ENCODE measurements at regions not wholly inside any gene's neighbourhood (a gene's known extent, or its start where the extent isn't known, plus 50 kb on each side); places are given as distances from the start of the nearest gene placed in this dataset.
"Not testable (repeated sequence)": the region's sequence is repeated elsewhere in the genome, so short reads cannot be mapped to it uniquely, and the experiment has no call there.

DNA sequence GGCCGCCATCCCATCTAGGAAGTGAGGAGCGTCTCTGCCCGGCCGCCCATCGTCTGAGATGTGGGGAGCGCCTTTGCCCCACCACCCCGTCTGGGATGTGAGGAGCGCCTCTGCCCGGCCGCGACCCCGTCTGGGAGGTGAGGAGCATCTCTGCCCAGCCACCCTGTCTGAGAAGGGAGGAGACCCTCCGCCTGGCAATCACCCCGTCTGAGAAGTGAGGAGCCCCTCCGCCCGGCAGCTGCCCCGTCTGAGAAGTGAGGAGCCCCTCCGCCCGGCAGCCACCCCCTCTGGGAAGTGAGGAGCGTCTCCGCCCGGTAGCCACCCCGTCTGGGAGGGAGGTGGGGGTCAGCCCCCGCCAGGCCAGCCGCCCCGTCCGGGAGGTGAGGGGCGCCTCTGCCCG is 194.2 kb upstream of the FBXL4 start:
- DNase-seq (ENCODE audit: low spot score), result not testable (repeated sequence)

DNA sequence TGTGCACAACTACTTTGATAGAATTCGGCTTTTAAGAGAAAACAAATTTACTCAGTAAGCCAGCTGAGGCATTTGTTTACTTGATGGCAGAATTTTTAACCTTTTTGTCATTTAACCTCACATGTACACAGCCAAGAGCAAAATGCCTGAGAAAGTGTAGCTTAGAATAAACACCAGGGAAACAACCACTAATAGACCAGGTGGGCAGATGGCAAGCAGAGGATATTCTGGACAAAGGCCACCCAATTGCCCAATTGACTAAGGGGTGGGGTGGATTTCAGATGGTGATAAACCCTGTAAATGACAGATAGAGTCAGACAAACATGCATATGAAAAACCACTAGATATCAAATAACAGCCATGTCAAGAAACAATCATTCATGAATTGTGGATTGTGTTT is 190.7 kb upstream of the FBXL4 start:
- no peak for DNase-seq (ENCODE audit: low spot score)

DNA sequence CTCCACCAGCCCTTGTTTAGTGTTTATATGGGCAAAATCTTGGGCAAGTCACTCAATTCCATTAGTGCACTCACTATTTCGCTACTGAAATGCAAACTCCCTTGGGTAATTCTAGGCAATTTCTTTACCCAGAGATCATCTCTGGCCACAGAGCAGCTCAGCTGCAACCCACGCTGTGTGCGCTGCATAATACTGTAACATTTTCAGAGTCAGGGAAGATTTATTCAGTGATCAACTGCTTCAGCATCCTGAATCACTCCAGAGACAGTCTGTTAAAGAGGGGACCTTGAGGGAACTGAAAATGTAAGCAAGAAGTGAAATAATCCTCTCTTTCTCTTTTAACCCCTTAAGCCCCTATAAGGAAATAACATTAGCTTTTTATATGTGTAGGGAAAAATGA is 189.6 kb upstream of the FBXL4 start:
- no peak for DNase-seq (ENCODE audit: low spot score)

DNA sequence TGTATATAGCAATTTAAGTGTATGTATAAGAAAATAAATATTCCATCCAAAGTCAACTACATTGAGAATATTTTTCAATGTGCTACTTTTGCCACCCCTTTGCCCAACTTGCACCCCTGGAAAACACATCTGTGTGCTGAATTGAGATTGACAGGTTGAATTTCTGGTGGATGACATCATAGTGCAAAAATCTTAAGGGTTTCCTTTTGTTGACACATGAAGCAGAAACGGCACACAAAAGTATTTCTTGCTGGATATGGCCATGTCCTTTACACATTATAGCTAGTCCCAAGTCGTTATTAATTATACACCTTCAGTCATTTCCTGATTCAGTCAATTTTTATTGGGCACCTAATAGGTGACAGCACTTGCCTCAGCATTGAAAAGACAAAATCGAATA is 188.7 kb upstream of the FBXL4 start:
- DNase-seq (ENCODE audit: low spot score), result no peak

DNA sequence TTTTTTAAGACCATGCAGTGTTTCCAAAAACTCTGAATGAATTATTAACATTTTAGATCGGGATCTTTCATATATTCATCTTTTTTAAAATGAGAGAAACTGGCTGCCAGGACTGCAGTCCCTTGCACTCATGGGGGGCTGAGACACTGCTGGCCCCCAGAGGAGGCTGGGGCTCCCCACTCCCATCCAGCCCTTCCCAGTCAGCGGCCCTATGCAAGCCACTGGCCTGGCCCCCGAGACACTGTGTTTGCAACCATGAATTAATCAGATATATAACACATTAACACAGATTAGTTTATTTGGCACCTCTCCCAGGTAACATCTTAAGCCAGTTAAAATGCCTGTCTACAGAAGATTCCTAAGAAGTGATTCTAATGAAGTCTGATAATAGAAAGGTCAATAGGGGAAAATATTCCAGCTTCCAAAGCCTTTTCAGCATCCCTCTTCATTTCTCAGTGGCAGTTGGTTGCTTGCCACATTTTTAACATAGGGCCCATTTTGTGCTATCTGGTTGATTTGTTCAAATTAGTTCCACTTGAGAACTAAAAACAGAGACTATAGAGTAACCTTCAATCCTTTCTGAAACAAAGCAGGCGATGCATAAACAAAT is 184.4 kb upstream of the FBXL4 start:
- DNase-seq (ENCODE audit: low spot score), result no peak

DNA sequence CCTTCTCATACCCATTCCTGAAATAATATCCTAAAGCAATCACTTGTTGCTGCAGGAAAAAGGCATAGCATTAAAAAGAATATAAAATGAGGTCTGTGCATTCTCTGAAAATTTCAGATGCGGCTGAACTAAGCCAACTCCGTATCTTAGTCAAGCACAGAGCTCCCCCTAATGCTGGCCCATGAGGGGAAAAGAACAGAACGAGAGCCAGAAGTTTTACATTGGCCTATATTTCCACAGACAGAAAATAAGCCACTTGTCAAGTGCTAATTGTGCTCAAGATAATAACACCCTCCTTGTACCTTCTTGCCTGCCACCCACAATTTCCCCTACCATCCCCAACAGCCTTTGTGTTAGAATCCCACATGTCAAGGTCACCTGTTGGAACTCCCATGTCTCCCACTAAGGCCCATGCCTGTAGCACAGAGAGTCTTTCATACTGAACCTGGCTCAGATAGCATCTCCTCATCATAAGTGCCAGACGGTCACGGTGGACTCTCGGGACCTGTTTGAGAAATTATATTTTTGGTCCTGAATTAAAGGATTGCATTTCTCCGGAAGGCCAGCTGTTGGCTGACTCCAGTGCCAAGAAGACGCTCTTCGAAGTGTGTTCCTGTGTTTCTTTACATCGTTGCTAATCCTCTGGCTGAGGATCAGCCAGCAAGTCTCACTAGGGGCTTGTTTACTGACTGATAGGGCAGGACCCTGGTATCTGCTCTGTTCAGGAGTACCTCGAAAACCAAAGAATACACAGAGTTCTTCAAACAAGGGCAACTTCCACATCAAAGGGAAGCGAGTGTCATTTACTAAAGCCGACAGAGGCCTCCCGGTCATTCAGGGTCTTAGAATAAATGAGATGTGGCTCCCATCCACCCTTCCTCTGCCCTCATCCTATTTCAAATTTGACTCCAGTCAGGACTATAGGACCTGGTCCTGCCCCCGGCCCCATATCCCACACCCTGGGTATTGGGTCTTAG is 183.4 kb upstream of the FBXL4 start:
- DNase-seq (ENCODE audit: low spot score), result no peak

DNA sequence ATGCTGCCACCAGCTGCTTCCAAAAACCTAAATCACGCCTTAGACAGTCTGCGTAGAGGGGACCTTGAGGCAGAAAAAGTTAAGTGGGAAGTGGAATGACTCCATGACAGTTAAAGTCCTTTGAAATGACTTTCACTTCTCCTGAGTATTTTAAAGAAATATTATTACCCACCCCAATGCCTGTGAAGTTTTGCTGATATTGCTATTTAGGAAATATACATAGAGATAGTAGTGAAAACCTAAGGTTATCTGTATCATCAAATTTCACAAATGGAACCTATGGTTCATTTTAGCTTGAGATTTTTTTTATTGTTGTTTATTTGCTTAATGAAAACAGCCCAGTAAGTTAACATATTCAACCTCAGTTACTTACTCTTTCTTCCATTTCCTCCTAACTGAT is 182.1 kb upstream of the FBXL4 start:
- DNase-seq (ENCODE audit: low spot score), result no peak

DNA sequence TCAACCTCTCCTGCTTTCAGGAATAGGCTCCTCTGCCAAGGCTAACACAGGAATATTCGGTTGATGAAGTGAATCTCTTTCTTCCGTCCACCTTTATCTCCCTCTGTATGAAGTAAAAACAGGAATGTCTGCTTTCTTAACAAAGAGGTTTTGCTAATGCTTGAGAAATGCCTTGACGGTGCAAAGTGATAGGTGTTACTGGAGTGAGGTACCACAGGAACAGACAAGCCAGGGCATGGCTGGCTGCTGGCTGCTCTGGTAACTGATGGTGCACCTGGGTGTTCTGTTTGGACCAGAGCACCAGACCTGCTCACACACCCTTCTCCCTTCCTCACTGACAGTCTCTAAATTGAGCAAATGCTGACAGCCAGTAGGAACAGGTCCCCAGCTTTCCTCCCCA is 174.0 kb upstream of the FBXL4 start:
- DNase-seq (ENCODE audit: low spot score), result no peak

DNA sequence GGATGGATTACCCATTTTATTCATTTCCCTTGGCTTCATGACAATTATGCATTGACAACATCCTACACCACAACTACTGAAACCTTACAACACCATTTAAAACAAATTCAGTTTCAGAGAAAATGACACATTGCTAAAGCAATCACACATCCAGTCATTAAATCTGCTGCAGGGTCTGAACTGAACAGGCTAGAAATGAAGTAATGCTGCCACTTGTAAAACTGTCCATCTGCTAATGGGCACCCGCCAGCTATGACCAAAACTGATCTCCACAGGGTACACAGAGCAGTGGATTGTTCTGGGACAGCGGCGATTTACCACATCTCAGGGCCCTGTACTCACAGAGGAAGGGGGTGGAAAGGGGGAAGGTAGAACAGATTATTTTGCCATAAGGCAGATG is 172.9 kb upstream of the FBXL4 start:
- DNase-seq (ENCODE audit: low spot score), result no peak

DNA sequence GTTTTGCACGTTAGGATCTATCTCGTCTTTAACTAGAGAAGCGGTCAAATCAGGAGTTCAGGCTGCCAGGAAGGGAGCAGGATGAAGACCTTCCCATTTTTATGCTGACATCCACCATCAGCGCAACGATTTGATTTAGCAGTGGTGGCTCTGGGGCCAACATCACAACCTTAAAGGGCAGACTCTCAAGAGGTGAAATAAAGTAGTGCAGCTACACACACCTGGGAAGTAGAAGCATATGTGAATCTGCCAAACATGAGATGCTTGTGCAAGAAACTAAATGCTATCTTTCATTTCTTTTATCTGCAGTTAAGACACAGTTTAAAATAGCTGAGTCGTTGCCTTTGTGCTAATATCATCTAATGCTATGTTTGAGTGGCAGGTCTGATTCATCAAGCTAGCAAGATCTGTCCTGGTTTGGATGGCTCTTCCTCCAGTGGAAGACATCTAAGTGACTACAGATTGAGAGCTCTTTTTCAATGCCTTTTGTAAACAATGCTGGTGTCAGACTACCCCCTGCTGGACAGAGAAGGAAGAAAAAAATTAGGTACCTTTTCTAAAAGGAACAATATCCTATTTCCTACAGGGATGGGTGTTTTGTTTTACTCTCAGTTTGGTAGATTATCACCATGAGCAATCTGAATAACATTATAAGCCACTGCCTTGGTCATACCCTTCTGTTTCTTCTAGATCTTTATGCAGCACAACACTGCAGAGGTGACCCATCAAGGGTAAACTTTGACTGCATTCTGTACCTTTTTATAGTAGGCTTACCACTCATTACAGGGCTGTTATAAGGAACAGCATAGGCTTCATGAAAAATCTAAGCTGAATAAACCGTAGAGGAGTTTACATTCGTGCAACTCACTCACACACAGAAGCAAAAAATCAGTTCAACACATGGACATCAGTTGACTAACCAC is 171.6 kb upstream of the FBXL4 start:
- DNase-seq (ENCODE audit: low spot score), result peak; percentile 41

DNA sequence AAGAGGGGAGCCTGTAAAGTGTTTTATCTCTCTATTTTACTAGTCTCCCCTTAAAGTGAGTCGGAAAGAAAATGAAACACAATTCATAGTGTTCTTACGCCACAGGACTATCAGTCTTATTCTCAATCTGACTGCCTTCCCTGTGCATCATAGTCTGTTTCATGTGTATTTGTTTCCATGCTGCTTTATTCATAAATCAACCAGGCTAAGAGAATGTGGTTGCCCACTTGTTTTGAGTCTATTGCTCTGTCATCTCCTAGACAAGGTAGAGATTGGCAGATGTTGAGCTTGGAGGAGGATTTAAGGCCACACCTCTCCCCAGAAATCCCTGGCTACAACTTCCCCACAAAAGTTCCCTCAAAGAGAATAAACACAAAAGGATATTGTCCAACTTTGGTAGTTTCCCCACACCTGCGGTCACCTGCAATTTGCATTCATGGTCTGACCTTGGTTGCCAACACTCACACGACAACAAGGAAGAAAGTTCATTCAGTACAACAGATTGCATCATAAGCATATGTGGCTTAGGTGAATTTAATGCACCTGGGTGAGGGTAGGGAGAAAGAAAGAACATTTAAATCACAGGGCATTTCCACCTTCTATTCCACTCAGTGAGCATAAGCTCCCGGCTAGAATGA is 167.1 kb upstream of the FBXL4 start:
- DNase-seq (ENCODE audit: low spot score), result no peak

DNA sequence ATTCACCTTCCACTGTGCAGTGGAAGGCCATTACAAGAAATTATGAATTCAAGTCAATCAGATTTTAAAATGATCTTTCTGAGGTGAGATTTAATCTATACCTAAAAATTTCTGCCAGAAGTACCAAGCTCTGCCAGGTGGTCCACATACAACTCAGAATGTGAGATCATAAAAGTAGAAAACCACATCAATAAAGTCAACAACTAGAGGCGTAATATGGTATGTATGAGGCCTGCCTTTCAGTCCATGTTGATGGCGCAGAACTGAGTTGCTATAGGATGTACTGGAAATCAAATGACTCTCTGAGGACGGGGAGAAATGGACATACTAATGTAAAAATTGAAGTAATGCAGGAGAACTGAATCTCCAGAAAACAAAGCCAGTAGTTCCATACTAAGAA is 163.8 kb upstream of the FBXL4 start:
- no peak for DNase-seq (ENCODE audit: low spot score)

DNA sequence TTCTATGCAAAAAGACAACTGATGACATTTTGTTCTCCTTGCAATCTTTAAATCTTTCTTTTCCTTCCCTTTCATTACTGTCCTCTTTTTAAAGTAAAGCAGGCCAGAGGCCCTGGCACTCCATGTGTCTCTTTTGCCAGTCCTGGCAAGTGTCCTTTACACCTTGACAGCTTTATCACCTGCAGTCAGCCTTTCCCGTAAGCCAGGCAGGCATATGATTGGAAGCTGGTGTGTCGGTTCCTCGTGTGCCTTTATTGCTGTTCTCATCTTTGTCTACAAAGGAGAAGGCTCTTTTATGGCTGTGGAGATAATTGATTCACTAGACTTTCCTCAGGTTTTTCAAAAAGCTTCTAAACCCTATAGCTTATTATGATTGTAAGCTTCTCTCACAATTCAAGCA is 162.3 kb upstream of the FBXL4 start:
- no peak for DNase-seq (ENCODE audit: low spot score)

DNA sequence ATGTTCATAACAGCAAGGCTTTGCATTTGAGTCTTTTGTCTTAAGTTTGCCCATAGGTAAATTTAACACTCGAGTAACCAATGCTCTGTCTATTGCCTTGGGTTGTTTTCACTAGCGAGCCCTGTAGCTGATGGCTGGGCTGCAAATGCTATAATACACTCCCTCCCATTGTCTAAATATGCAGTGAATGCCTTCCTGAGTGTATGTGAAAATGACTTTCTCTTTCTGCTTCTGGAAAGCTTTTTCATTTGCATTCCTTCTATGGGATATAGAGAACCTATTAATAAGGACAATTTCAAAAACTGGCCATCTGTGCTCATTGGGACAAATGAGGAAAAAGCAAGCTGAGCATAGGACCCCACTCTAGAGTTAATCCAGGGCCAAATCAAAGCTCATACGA is 156.5 kb upstream of the FBXL4 start:
- DNase-seq (ENCODE audit: low spot score), result no peak

DNA sequence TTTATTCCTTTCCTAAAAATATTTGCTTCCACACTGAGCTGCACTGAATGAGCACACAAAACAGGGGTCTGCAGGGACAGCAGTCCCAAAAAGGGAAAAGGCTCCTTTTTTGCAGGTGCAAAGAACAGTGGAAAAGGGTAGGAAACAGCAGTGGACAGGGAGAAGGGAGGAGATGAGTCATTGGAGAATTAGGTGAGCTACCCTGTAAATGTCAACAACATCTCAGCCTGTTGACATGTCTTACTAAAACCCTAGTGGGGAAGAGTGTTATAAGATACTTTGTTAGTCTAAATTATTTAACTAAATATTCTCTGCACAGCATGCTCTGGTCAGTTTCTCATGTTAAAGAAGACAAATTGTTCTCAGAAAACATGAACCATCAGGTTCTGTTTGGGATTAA is 151.5 kb upstream of the FBXL4 start:
- no peak for DNase-seq (ENCODE audit: low spot score)

DNA sequence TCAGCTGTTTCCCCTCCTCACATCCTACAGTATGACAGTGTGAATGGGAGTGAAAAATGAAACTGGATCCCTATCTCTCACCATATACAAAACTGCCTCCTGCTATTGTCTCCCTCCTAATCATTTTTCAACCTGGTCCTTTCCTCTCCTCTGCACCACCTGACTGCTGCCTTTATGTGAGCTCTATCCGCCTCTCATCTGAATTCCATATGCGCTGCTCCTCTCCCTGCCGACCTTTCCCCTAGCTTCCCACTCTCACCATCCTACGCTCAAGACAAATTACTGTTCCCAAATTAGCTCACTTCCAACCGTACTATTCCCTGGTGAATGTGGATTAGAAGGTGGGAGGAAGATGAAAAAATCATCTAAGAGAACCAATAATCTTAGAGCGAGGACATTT is 148.4 kb upstream of the FBXL4 start:
- DNase-seq (ENCODE audit: low spot score), result no peak

DNA sequence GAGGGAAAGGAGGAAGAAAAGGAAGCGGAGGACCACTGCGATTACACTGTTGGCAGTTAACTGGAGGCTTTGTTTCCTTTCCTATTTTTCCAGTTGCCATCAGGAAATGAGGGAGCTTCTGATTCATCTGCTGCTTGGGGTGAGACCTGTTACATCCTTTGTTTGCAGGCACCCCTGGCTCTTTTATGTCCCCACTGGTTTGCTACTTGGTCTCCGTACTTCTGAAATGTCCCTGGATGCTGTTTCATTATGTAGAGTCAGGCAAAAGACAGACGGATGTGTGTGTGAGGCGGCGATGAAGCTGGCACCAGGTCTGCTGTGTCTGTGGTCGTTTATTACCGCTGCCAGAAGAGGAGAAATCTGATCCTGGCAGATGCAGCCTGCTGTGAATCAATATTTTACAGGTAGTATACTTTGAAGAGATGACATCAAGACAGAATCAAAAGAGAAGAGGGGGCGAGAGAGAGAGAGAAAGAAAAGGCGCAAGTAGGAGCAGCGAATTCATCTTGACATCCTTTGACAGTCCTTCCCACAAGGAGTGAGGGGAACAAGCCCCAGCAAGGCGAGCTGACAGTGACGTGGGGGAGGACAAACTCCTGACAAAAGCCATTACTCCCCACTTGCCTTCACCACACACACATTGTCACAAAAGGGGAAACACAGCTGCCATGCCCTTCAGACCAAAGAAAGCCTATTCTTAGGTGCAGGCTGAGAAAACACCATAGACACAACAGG is 145.9 kb upstream of the FBXL4 start:
- DNase-seq (ENCODE audit: low spot score), result no peak

DNA sequence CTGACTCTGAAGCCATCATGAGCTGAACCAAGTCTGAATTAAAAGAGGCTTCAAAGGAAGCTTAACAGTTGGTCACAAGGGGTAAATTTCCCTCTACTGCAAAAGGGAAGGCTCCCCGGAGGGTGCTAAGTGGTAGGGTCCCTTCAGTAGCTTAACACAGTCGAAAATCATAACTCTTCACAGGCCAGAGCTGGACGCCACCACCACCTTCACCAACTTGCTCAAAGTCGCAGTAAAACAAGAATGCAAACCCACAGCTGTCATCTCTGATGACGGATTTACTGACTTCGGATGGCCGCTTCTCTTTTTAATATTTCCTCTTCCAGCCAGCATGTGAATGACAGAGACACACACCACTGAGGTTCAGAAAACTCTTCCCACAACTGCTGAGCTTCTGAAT is 144.7 kb upstream of the FBXL4 start:
- DNase-seq (ENCODE audit: low spot score), result no peak

DNA sequence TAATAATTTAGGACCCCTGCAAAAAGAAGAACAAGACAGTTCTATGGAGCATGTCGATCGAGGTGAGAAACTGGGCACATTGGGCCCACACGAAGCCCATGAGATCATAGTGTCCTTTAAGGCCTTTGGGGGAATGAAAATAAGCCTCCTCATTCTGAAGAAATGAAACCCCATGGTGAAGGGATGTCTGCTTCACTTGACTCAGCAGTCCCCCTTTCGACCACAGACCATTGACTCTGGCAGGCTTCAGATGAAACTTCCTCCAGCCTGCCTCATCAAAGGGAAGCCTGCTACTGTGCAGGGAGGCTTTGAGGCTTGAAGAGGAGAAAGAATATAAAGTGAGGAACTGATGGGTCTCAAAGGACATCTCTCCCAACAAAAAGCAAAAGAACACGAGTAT is 144.2 kb upstream of the FBXL4 start:
- no peak for DNase-seq (ENCODE audit: low spot score)

DNA sequence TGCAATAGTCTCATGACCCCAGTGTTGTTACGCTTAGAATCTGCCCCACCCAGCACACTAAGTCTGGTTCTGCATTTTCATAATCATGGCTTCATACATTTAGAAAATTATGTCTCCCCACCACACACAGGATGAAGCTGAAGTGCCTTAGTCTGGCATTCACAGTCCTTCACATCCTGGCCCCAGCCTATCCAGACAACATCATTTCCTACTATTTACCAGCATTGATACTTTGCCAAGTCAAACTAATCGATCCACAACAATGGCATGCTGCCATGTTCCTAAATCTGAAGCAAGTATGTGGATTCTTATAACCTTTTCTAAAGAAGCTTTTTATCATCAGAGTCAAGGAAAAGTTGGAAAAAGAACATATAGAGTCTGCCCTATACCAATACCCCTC is 132.4 kb upstream of the FBXL4 start:
- no peak for DNase-seq (ENCODE audit: low spot score)

DNA sequence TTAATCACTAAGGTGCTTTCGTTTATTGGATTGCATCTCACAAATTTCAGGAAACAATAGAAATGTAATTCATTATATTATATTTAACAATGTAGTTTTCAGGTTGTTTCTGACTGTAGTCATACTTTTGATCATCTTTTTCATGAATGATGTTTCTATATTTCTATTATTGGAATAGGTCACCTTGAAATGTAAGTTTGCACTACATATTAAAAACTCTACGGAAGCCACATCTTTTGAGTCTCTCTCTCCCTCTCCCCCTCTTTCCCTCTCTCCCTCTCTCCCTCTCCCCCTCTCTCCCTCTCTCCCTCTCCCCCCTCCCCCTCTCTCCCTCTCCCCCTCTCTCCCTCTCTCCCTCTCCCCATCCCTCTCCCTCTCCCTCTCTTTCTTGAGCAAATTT is 131.3 kb upstream of the FBXL4 start:
- no peak for DNase-seq (ENCODE audit: low spot score)

Measured in LoVo (cell line).